Vagina (tissue), 2 donors: ENCODE measurements at regions not wholly inside any gene's neighbourhood (a gene's known extent, or its start where the extent isn't known, plus 50 kb on each side); places are given as distances from the start of the nearest gene placed in this dataset.
A peak's percentile ranks its signal among the peaks of the same experiment; 100 is the strongest.

ENCODE experiments used
- DNase-seq, 2 donors: peaks; one replicate each; pipeline ENCODE4 v3.0.0-alpha.2; 2017; ENCODE audit errors: extremely low spot score in 2 of 2
- H3K27ac ChIP-seq: fragments of 200-600 bp; sonication (generic); one replicate; pipeline ENCODE4 v1.5.1; 2019
- H3K27me3 ChIP-seq: fragments of 200-600 bp; sonication (generic); one replicate; pipeline ENCODE4 v1.5.1; 2019
- H3K36me3 ChIP-seq, 2 donors: fragments of 200-600 bp; sonication (generic); one replicate each; pipeline ENCODE4 v1.5.1; 2017 to 2019
- H3K4me1 ChIP-seq: fragments of 200-600 bp; sonication (generic); one replicate; pipeline ENCODE4 v1.5.1; 2019
- H3K4me3 ChIP-seq, 2 donors: fragments of 200-600 bp; sonication (generic); 1 replicate in 1 of 2; 2 replicates in 1 of 2; pipeline ENCODE4 v1.5.1; 2016 to 2019
- H3K9me3 ChIP-seq: fragments of 200-600 bp; sonication (generic); one replicate; pipeline ENCODE4 v1.5.1; 2019
- CTCF ChIP-seq, 3 experiments: fragments of 450-650 bp in 2 of 3; fragments of 200-600 bp in 1 of 3; sonication (generic) in 1 of 3; IDR thresholded peaks; one replicate each; pipeline ENCODE4 v1.5.1; 2017 to 2019; ENCODE audit warnings: antibody characterized with exemption in 3 of 3, mild to moderate bottlenecking in 2 of 3, moderate library complexity in 2 of 3
- POLR2A ChIP-seq, 2 donors: fragments of 450-650 bp; IDR thresholded peaks; one replicate each; pipeline ENCODE4 v1.6.1; 2017; ENCODE audit warnings: antibody characterized with exemption in 2 of 2, mild to moderate bottlenecking in 2 of 2, moderate library complexity in 2 of 2
- POLR2AphosphoS5 ChIP-seq, 2 donors: sonication (generic); formaldehyde crosslinking; IDR thresholded peaks; one replicate each; pipeline ENCODE4 v1.9.0; 2017; ENCODE audit warnings: antibody characterized with exemption in 2 of 2, mild to moderate bottlenecking in 2 of 2, low read depth in 1 of 2; ENCODE audit not compliant: insufficient read depth in 1 of 2
- intact Hi-C: fragments of 100-400 bp; cut with DNase I; formaldehyde crosslinking; loops from one replicate; pipeline ENCODE4 v1.15.1; 2023

GRCh38 chr2:239523147-239523953 lies 122.5 kb upstream of the HDAC4 start:
- no peak for DNase-seq
- TF ChIP-seq POLR2A (IDR thresholded peaks at IDR 0.05) (no peak), CTCF (IDR thresholded peaks at IDR 0.05) (no peak), POLR2AphosphoS5 (IDR thresholded peaks at IDR 0.05; ENCODE audit: insufficient read depth in 1 of 2, low read depth in 1 of 2) (no peak)
- intact Hi-C loops: no loop called here
- no peaks in the 10 kb centered on the region for H3K36me3 ChIP-seq
- no peak overlapping the region for H3K4me3 ChIP-seq
- H3K4me1 ChIP-seq: peaks cover 10% of the 10 kb centered on the region
- no peaks in the 10 kb centered on the region for H3K9me3 ChIP-seq
- peak overlapping the region; percentile 76 for H3K27ac ChIP-seq
- no peaks in the 10 kb centered on the region for H3K27me3 ChIP-seq

- no peak overlapping the region for H3K4me3 ChIP-seq
- no peak for DNase-seq
- H3K36me3 ChIP-seq: no peaks in the 10 kb centered on the region
Observed at GRCh38 chr2:239522740-239523119, 121.9 kb upstream of the HDAC4 start.

GRCh38 chr2:239522002-239522739 lies 121.4 kb upstream of the HDAC4 start:
- TF ChIP-seq POLR2A (IDR thresholded peaks at IDR 0.05) (no peak), CTCF (IDR thresholded peaks at IDR 0.05) (no peak), POLR2AphosphoS5 (IDR thresholded peaks at IDR 0.05; ENCODE audit: insufficient read depth in 1 of 2, low read depth in 1 of 2) (no peak)
- Histone ChIP-seq H3K4me3 (no peak overlapping the region), H3K27me3 (no peaks in the 10 kb centered on the region), H3K4me1 (peaks cover 10% of the 10 kb centered on the region), H3K9me3 (no peaks in the 10 kb centered on the region), H3K36me3 (no peaks in the 10 kb centered on the region), H3K27ac (no peak overlapping the region)
- intact Hi-C loops: no loop called here
- DNase-seq: no peak

More at GRCh38 chr2:239522740-239523119, 121.9 kb upstream of the HDAC4 start:
- intact Hi-C loops: no loop called here
- H3K9me3 ChIP-seq: no peaks in the 10 kb centered on the region
- H3K4me1 ChIP-seq: peaks cover 10% of the 10 kb centered on the region
- peak overlapping the region; percentile 76 for H3K27ac ChIP-seq
- TF ChIP-seq POLR2AphosphoS5 (IDR thresholded peaks at IDR 0.05; ENCODE audit: insufficient read depth in 1 of 2, low read depth in 1 of 2): no peak
- TF ChIP-seq POLR2A (IDR thresholded peaks at IDR 0.05): no peak
- no peak for TF ChIP-seq CTCF (IDR thresholded peaks at IDR 0.05)
- no peaks in the 10 kb centered on the region for H3K27me3 ChIP-seq

GRCh38 chr2:239521518-239521815 lies 120.6 kb upstream of the HDAC4 start:
- H3K4me1 ChIP-seq: peaks cover 10% of the 10 kb centered on the region
- no peak overlapping the region for H3K27ac ChIP-seq
- no peaks in the 10 kb centered on the region for H3K27me3 ChIP-seq
- no peaks in the 10 kb centered on the region for H3K9me3 ChIP-seq
- no peak for DNase-seq
- no peak overlapping the region for H3K4me3 ChIP-seq
- TF ChIP-seq CTCF (IDR thresholded peaks at IDR 0.05) (no peak), POLR2AphosphoS5 (IDR thresholded peaks at IDR 0.05; ENCODE audit: insufficient read depth in 1 of 2, low read depth in 1 of 2) (no peak), POLR2A (IDR thresholded peaks at IDR 0.05) (no peak)
- no peaks in the 10 kb centered on the region for H3K36me3 ChIP-seq
- intact Hi-C loops: no loop called here
